ENCODE measurements at regions not wholly inside any gene's neighbourhood (a gene's known extent, or its start where the extent isn't known, plus 50 kb on each side); places are given as distances from the start of the nearest gene placed in this dataset.
"Not testable (repeated sequence)": the region's sequence is repeated elsewhere in the genome, so short reads cannot be mapped to it uniquely, and the experiment has no call there.

DNA sequence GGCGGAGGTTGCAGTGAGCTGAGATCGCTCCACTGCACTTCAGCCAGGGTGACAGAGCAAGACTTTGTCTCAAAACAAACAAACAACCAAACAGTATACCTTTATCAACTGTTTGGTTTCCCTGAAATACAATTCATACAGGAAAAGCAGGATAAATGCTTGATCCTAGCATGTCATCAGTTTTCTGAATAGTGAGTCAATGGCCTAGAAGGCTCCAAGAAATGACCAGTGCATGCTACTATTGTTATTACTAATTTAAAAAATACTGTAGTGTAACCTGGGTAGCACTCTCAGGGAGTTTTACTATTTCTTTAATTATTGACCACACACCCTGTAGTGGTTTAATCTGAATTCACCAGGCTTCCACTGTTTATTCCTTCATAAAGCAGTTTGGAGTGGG, 101.0 kb upstream of the PTPN3 start:
- no peak for DNase-seq (ENCODE audit: low spot score)

DNA sequence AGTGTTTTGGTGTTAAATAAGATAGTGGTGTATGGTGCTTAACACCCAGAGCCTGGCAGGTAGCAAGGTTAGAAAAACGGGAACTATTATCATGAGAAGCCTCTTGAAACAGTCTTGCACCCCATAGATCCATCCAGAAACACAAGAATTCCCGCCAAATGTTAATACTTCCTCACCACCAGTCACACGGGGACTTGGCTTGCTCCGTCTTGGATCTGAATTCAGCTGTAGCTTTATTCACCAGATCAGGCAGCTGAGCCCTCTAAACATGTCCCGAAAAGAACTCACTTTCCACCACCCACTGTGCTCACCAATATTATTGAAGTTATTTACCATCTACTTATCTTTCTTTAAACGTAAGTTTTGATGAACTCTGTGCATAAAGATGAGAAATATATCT, 101.6 kb upstream of the PTPN3 start:
- no peak for DNase-seq (ENCODE audit: low spot score)

DNA sequence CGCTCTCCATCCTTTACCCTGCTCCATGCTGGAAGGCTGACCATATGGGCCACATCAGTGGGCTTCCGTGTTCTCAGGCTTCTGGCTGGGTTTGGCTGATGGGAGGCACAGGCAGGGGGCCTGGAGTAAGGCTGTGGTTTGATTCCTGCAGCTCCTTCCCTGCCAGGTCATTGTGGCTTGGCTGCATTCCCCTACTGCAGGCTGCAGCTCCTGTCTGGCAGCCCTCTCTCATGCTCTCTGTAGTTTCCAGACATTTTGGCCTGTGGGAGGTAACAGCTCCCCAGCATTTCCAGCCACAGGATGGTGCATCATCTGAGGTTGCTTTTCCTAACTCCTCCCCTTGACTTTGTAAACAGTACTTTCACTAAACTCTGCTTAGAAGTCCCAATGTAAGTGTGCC, 102.0 kb upstream of the PTPN3 start:
- no peak for DNase-seq (ENCODE audit: low spot score)

DNA sequence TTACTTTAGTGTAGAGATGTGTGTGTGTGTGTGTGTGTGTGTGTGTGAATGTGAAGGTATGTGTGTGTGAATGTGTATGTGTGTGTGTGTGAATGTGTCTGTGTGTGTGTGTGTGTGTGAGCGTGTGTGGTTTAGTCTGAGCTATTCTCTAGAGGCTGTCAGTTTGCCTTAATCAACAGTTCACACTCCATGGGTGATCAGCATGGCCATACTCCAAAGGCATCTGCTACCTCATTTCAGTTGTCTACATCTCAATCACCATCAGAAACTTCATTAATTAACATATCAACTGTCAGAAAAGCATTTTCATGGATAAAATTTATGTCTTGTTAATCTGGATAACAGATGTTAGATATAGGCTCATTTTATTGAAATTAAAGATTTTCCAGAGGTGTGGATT, 103.1 kb upstream of the PTPN3 start:
- no peak for DNase-seq (ENCODE audit: low spot score)

DNA sequence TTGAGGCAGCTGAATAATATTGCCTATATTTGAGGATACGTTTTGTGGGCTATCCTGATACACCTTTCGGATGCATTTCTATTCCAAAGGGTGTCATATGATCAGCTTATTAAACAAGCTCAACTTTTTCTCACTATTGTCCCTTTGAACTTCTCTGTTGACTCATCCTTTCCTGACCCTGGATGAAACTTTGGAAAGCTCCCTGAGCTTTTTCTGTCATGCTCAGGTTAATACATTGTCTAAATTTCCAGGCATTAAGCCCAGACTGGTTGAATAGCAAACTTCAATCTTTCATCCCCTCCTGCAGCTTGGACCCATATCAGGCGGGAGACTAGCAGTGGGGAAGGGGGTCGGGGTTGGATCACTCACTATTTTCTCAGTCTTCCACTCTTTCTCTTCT, 104.9 kb upstream of the PTPN3 start:
- no peak for DNase-seq (ENCODE audit: low spot score)

DNA sequence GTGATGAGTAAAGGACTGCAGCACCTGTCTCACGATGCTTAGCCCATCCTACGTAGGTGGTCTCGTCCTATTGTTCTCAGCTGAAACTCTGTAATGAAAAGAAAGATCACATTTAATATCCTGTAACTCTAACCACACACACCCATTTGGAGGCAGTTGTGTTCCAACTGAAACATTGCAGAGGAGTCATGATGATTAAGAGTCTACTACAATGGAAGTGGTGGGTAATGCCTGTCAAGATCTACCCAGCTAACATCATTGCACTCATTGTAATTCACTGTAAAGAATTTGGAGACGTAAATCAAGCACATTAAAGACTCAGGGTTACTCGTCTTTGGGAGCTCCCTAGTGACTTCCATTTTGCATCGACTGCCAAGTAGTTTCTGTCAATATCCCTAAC, 106.0 kb upstream of the PTPN3 start:
- no peak for DNase-seq (ENCODE audit: low spot score)

- DNase-seq (ENCODE audit: low spot score) = no peak
These were observed 106.7 kb upstream of the PTPN3 start for GRCh38 chr9:109604781-109605180.

DNA sequence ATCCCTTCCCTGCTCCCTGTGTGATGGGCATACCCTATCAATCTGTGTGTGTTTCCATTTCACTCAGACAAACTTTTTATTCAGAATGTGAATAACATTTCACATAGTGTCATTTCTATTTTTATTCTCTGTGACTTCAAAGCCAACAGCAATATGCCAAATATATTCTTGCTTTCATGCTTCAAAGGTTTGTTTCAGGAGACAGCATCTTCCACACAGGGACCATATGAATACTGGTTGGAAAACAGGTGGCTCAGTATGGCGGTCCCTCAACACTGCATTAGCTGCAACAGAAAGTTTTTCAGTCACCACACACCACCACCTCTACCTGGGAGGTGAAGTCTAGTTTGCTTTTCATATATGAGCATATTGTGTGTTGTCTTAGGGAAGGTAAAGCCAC, 111.0 kb upstream of the PTPN3 start:
- no peak for DNase-seq (ENCODE audit: low spot score)

DNA sequence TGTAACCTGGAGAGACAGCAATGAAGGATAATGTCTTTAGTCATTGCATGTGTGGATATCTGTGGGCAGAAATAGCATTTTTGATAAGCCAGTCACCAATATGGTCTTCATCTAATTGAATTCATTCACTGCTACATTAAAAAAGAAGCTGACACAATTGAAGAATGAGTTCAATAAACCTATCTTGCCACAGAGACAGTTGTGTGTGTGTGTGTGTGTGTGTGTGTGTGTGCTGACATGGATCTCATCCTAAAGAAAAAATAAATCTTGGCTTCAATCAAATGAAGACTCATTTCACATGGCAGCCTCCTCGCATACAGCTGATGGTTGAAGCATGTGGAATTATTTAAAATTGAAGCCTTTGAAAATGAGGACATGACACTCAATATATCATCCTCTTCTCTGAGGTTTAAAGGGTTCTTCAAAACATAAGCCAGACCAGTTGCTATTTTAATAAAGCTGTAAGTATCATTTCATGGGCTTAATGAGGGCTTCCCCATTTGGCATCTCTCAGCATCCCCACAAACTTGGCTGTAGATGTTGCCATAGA, 118.5 kb upstream of the PTPN3 start:
- no peak for DNase-seq (ENCODE audit: low spot score)

- DNase-seq (ENCODE audit: low spot score) = no peak
These were observed 121.2 kb upstream of the PTPN3 start for GRCh38 chr9:109619310-109619709.

DNA sequence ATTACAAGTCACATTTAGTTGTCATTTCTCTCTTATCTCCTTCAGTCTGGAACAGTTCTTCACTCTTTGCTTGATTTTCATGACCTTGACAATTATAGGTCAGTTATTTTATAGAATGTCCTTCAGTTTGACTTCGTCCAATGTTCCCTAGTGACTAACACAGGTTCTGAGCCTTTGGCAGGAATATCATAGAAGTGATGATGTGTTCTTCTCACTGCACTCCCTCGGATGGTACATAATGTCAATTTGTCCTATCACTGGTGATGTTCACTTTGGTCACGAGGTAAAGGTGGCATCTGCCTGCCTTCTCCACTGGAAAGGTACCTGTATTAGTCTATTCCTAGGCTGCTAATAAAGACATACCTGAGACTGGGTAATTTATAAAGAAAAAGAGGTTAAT, 126.0 kb upstream of the PTPN3 start:
- DNase-seq (ENCODE audit: low spot score) = no peak

DNA sequence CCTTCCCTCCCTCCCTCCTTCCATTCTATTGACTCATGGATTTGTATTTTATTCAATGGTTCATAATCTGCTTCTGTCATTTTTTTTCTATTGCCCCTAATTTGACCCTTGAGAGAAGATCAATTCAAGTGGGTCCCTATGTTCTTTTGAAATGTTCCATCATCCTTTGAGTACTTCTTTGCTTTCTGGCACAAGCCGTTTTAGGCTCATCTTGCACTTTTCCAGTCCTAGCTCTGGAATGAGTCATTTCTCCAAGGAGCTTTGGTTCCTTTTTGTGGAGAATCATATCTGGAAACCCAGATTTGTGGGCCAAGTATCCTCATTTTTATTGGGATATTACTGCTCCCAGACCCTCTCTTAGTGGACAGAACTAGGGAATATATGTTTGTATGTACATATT, 126.8 kb upstream of the PTPN3 start:
- DNase-seq (ENCODE audit: low spot score) = no peak

GRCh38 chr9:109627042-109627441, 128.9 kb upstream of the PTPN3 start:
- no peak for DNase-seq (ENCODE audit: low spot score)

GRCh38 chr9:109629615-109630014, 131.5 kb upstream of the PTPN3 start:
- DNase-seq (ENCODE audit: low spot score) = no peak

DNA sequence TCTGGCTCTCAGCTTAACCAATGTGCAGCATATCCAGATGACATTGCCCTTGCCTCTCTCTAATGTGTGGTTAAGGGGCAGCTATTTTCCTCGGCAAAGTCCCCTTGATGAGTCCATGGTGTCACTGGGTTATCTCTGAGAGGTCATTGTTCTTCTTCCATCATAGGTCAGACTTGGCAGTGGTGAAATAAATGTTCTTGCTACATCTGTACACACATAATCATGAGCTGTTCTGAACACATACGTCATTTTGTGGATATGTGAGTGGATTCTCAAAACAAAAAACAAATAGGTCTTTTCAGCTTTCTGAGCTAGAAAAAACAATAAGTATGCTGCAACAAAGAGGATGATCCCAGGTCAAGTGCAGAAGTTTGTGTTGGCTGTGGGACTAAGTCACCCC, 134.7 kb upstream of the PTPN3 start:
- DNase-seq (ENCODE audit: low spot score) = no peak

DNA sequence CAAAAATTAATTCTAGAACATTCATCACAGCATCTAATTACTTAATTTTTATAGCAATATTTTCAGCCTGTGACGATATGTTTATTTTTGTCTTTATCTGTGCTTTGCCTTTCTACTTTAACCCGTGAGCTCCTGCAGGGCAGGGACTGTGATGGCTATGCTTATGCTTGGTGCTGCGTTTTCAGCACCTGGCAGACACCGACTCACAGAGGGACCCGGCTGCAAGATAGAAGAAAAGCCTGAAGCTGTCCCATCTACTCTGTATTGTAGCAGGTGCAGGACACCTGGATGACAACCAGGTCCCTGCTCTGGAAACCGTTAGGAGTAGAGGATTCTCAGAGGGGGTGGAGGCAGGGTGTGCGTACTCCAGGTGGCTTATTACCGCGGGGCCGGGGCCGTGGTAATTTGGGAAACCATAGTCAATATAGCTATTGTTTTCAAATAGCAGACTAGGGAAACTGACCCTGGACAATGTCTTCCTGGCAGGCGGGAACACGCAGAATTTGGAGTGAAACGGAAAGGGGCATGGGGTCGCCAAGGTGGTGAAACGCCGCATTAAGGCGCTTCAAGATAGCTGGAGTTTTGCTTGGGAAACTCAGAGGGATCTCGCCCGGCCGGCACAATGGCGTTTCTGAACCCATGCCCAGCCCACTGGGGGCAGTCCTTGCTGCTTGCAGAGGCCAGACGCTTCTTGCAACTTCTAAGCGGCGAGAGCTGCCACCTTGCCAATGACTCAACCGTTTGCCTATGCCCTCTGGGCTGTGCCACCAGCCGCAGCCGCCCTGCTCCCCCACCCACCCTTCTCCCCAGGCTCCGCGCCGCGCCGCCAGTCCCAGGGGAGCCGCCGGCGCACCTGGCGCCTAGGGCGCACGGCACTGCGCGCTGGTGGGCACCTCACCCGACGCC, 140.1 kb upstream of the PALM2AKAP2 start:
- no peak for DNase-seq (ENCODE audit: low spot score)

DNA sequence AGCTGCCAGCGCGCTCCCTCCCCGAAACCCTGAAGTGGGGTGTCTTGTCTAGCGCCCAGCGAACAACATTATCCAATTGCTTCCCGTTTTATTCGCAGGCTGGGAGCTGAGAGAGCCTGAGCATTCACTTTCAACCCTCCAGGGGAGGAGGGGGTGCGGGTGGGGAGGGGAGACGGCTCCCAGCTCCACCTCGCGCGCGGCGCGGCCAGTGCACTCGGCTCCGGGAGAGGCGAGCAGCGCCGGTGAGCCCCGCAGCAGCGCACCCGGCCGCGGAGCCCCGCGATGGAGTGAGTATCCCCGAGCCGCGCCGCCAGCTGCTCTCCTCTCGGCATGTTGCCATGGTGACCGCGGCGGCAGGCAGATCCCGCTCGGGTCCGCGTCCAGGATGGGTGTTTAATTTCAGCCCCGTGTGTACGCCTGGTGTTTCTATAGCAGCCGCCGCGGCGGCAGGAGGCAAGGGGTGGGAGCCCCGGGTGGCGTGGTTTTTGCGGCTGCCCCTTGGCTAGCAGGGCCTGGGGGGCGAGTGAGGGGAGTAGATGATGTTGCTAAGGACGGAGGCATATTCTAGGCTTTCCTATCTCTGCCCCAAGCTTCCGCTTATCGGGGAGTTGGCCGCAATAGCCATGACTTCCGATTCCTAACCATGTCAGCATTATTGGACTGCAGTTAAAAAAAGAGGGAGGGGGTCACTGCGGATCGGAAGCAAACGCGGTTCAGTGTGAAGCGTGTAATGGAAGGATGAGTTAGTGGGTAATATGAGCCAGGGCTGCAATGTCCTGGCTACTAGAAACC, 139.2 kb upstream of the PALM2AKAP2 start:
- DNase-seq (ENCODE audit: low spot score) = no peak

- no peak for DNase-seq (ENCODE audit: low spot score)
These were observed 138.7 kb upstream of the PALM2AKAP2 start for GRCh38 chr9:109641372-109641659.

DNA sequence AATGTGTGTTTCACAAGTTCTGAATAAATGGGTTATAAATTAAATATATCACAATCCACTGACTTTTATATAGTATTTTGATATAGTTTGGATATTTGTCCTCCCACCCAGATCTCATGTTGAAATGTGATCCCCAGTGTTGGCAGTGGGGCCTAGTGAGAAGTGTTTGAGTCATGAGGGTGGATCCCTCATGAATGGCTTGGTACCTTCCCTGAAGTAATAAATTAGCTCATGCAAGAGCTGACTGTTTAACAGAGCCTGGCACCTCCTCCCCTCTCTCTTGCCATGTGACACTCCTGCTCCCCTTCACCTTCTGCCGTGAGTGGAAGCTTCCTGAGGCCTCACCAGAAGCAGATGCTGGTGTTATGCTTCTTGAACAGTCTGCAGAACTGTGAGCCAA, 127.9 kb upstream of the PALM2AKAP2 start:
- no peak for DNase-seq (ENCODE audit: low spot score)

DNA sequence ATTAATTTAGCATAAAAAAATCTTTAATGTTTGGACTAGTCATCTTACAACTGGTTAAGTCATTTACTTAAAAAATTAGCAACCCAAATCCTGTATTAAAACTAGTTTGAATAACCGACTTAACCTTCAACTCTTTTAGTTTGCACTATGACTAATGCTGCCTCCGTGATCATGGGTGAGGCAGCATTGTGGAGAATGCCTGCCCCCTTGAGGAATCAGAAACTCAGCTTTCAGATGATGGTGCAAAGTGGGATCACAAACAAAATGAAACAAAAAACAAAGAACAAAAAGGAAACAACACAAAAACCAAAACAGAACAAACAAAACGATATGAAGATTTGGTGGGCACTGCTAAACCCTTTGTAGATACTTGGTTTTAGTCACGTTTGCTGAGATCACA, 127.0 kb upstream of the PALM2AKAP2 start:
- DNase-seq (ENCODE audit: low spot score) = no peak

DNA sequence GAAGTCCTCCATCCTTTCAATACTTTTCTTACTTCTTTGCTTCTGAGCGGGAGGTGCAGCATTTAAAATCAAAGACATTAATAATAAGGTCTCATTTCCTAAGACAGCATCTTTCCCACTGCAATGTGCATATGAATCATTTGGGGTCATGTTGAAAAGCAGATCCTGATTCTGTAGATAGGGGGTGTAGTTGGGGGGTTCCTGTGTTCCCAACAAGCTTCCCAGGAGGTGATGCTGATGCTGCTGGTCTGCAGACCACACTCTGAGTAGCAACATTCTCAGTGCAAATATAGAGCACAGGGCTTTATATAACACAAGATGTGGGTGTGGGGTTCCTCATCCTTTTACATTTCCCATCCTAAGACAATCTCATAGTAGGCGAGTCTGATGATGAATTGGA, 126.5 kb upstream of the PALM2AKAP2 start:
- no peak for DNase-seq (ENCODE audit: low spot score)

DNA sequence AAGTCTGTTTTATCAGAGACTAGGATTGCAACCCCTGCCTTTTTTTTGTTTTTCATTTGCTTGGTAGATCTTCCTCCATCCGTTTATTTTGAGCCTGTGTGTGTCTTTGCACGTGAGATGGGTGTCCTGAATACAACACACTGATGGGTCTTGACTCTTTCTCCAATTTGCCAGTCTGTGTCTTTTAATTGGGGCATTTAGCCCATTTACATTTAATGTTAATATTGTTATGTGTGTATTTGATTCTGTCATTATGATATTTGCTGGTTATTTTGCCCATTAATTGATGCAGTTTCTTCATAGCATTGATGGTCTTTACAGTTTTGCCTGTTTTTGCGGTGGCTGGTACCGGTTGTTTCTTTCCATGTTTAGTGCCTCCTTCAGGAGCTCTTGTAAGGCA, 116.0 kb upstream of the PALM2AKAP2 start:
- not testable (repeated sequence) for DNase-seq (ENCODE audit: low spot score)

- DNase-seq (ENCODE audit: low spot score) = not testable (repeated sequence)
These were observed 114.3 kb upstream of the PALM2AKAP2 start for GRCh38 chr9:109665736-109666135.

Data from HuH-7.5 (cell line).